Panc1 (cell line): ENCODE measurements at regions not wholly inside any gene's neighbourhood (a gene's known extent, or its start where the extent isn't known, plus 50 kb on each side); places are given as distances from the start of the nearest gene placed in this dataset.

Experiments used
- ATAC-seq: fragments of 200-7000 bp; cut with Tn5 transposase; 2 replicates; pipeline ENCODE4 v1.9.1; 2020; ENCODE audit warnings: mild to moderate bottlenecking, moderate library complexity
- BruUV-seq: library from RNA; stranded (reverse); fragments of 400-500 nt; replicated peaks from 2 replicates; lab custom pipeline; 2021; lab: Mats Ljungman, UMichigan
- CTCF ChIA-PET: fragments of 300-600 bp; sonication (Branson Sonifier 250); formaldehyde crosslinking; loops from one replicate; lab custom pipeline; 2022; ENCODE audit warnings: antibody characterized with exemption; lab: Charles Lee
- POLR2A ChIA-PET: fragments of 300-600 bp; sonication (Branson Sonifier 250); formaldehyde crosslinking; loops from one replicate; lab custom pipeline; 2022; ENCODE audit warnings: antibody characterized with exemption; lab: Charles Lee
- DNase-seq: peaks from one replicate; pipeline ENCODE4 v3.0.0-alpha.2; 2010; ENCODE audit warnings: low read depth, low spot score
- H3K27ac ChIP-seq: 2 replicates; pipeline ENCODE4 v1.5.1; 2011; ENCODE audit warnings: mild to moderate bottlenecking, low read length, inconsistent platforms
- H3K27me3 ChIP-seq: fragments of 200-500 bp; sonication (Bioruptor generic); 2 replicates; pipeline ENCODE4 v1.6.0; 2014; ENCODE audit warnings: low read length, inconsistent platforms; ENCODE audit not compliant: control insufficient read depth, insufficient read depth
- H3K36me3 ChIP-seq: fragments of 200-500 bp; sonication (Bioruptor generic); 2 replicates; pipeline ENCODE4 v1.5.1; 2014; ENCODE audit warnings: inconsistent platforms, mild to moderate bottlenecking, low read length, moderate library complexity; ENCODE audit not compliant: control insufficient read depth, insufficient read depth
- H3K4me1 ChIP-seq: 2 replicates; pipeline ENCODE4 v1.5.1; 2011; ENCODE audit warnings: inconsistent platforms, mild to moderate bottlenecking, low read length, moderate library complexity; ENCODE audit not compliant: control insufficient read depth, insufficient read depth
- H3K4me3 ChIP-seq, 2 experiments: 2 replicates each; pipeline ENCODE4 v1.5.1; 2011 to 2012; ENCODE audit warnings: low read depth in 2 of 2, low read length in 2 of 2, mild to moderate bottlenecking in 2 of 2, inconsistent platforms in 1 of 2, moderate library complexity in 1 of 2
- H3K9me3 ChIP-seq: fragments of 200-500 bp; sonication (Bioruptor generic); 2 replicates; pipeline ENCODE4 v1.5.1; 2014; ENCODE audit warnings: low read depth, mild to moderate bottlenecking, inconsistent platforms, low read length, moderate library complexity; ENCODE audit not compliant: control insufficient read depth, insufficient read depth
- CTCF ChIP-seq: fragments of 450-650 bp; IDR thresholded peaks from 2 replicates; pipeline ENCODE4 v1.5.1; 2017; ENCODE audit warnings: mild to moderate bottlenecking
- POLR2AphosphoS5 ChIP-seq: IDR thresholded peaks from 2 replicates; pipeline ENCODE4 v1.6.1; 2012; ENCODE audit warnings: mild to moderate bottlenecking, low read depth, low read length, moderate library complexity
- REST ChIP-seq, 2 experiments: IDR thresholded peaks; 2 replicates each; pipeline ENCODE4 v1.6.1; 2011 to 2012; ENCODE audit warnings: low read depth in 2 of 2, control low read depth in 1 of 2, low read length in 1 of 2, mild to moderate bottlenecking in 1 of 2, moderate library complexity in 1 of 2; ENCODE audit not compliant: insufficient read depth in 1 of 2
- SIN3A ChIP-seq: IDR thresholded peaks from 2 replicates; pipeline ENCODE4 v1.6.1; 2012; ENCODE audit warnings: low read depth, mild to moderate bottlenecking, low read length, moderate library complexity, borderline replicate concordance; ENCODE audit not compliant: insufficient read depth
- TCF7L2 ChIP-seq: IDR thresholded peaks from 2 replicates; pipeline ENCODE4 v1.6.1; 2011; ENCODE audit warnings: mild to moderate bottlenecking, low read depth, low read length, inconsistent platforms
- in situ Hi-C: cut with HindIII; loops from 2 replicates; pipeline ENCODE4 v1.10.0; 2016; ENCODE audit warnings: low sequenced_read_pairs, low pct_unique_long_range_greater_than_20kb
- intact Hi-C: fragments of 100-400 bp; cut with micrococcal nuclease; formaldehyde crosslinking; loops from one replicate; pipeline ENCODE4 v1.10.0; 2022; ENCODE audit not compliant: unreplicated experiment

- intact Hi-C loops, result no loop called here
- no peak for DNase-seq
- no peak overlapping the region for H3K4me3 ChIP-seq
- H3K4me1 ChIP-seq, result no peaks in the 10 kb centered on the region
- in situ Hi-C loops, result no loop called here
- H3K27me3 ChIP-seq, result no peaks in the 10 kb centered on the region
- H3K9me3 ChIP-seq, result no peaks in the 10 kb centered on the region
- no peaks in the 10 kb centered on the region for H3K36me3 ChIP-seq
- no peak for ATAC-seq
- no peak overlapping the region for H3K27ac ChIP-seq
- no TSS peak for BruUV-seq
- ChIA-PET POLR2A (no interaction called here), CTCF (no interaction called here)
- no peak for TF ChIP-seq TCF7L2
- no peak for TF ChIP-seq POLR2AphosphoS5
- TF ChIP-seq CTCF, result no peak
- TF ChIP-seq SIN3A, result no peak
- no peak for TF ChIP-seq REST (IDR thresholded peaks at IDR 0.05; ENCODE audit: insufficient read depth in 1 of 2, low read depth in 2 of 2, low read length in 1 of 2)
Observed at GRCh38 chr10:36748128-36748871, 377.1 kb upstream of the ANKRD30A start.

GRCh38 chr10:36739884-36740445 lies 385.4 kb upstream of the ANKRD30A start:
- CTCF ChIA-PET, result no interaction called here
- TF ChIP-seq SIN3A (no peak), REST (IDR thresholded peaks at IDR 0.05; ENCODE audit: insufficient read depth in 1 of 2, low read depth in 2 of 2, low read length in 1 of 2) (no peak), TCF7L2 (no peak), POLR2AphosphoS5 (no peak), CTCF (no peak)
- Histone ChIP-seq H3K27me3 (no peaks in the 10 kb centered on the region), H3K27ac (no peak overlapping the region), H3K4me1 (no peaks in the 10 kb centered on the region), H3K9me3 (no peaks in the 10 kb centered on the region), H3K36me3 (no peaks in the 10 kb centered on the region), H3K4me3 (no peak overlapping the region)
- no TSS peak for BruUV-seq
- in situ Hi-C loops (no loop called here), intact Hi-C loops (no loop called here)
- no peak for ATAC-seq
- no peak for DNase-seq
- POLR2A ChIA-PET, result no interaction called here
